ENCODE measurements at regions not wholly inside any gene's neighbourhood (a gene's known extent, or its start where the extent isn't known, plus 50 kb on each side); places are given as distances from the start of the nearest gene placed in this dataset.

- Histone ChIP-seq H3K4me1 (ENCODE audit: insufficient read depth, low read length) (no peaks in the 10 kb centered on the region), H3K36me3 (ENCODE audit: insufficient read depth, low read length) (no peaks in the 10 kb centered on the region), H3K27ac (ENCODE audit: low read length) (no peak overlapping the region), H4K20me1 (ENCODE audit: insufficient read depth, low read length) (no peaks in the 10 kb centered on the region), H3K4me3 (ENCODE audit: low read depth in 1 of 2, low read length in 2 of 2) (no peak overlapping the region), H3K27me3 (ENCODE audit: insufficient read depth, low read length, poor library complexity) (no peaks in the 10 kb centered on the region), H3K79me2 (ENCODE audit: insufficient read depth, low read length) (no peaks in the 10 kb centered on the region), H3K9ac (ENCODE audit: low read depth, low read length) (no peak overlapping the region), H3K4me2 (ENCODE audit: insufficient read depth, low read length) (no peak overlapping the region), H3K9me3 (ENCODE audit: insufficient read depth, low read length, severe bottlenecking) (no peaks in the 10 kb centered on the region), H2AFZ (ENCODE audit: low read depth, low read length) (no peak overlapping the region)
- DNase-seq (no peak), ATAC-seq (ENCODE audit: insufficient read depth, low read depth) (no peak)
- TF ChIP-seq, protein P1, sequence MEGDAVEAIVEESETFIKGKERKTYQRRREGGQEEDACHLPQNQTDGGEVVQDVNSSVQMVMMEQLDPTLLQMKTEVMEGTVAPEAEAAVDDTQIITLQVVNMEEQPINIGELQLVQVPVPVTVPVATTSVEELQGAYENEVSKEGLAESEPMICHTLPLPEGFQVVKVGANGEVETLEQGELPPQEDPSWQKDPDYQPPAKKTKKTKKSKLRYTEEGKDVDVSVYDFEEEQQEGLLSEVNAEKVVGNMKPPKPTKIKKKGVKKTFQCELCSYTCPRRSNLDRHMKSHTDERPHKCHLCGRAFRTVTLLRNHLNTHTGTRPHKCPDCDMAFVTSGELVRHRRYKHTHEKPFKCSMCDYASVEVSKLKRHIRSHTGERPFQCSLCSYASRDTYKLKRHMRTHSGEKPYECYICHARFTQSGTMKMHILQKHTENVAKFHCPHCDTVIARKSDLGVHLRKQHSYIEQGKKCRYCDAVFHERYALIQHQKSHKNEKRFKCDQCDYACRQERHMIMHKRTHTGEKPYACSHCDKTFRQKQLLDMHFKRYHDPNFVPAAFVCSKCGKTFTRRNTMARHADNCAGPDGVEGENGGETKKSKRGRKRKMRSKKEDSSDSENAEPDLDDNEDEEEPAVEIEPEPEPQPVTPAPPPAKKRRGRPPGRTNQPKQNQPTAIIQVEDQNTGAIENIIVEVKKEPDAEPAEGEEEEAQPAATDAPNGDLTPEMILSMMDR (IDR thresholded peaks at IDR 0.05; ENCODE audit: borderline replicate concordance, extremely low read depth, low read length, poor library complexity, severe bottlenecking) = no peak
Measured at GRCh38 chr4:126227428-126227827, 912.7 kb downstream of the FAT4 start.

DNA sequence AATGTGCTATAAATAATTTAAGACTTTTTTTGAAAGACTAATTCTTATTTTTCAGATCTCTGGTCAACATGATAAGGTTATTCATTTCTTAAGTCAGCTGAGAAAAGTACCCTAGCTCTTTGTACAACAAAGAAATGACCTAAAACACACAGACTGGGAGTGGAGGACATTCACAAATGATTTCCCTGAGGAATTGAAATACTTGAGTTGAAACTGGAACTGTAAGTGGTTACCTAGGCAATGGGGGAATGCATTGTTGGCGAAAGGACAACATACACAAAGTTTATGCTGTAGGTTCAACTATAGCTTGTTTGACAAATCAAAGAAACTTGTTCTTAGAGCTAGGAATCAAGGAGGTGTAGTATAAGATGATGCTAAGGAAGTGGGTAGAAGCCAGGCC, 915.5 kb downstream of the FAT4 start:
- ATAC-seq (ENCODE audit: insufficient read depth, low read depth) (no peak), DNase-seq (no peak)
- no peaks in the 10 kb centered on the region for H3K27me3 ChIP-seq (ENCODE audit: insufficient read depth, low read length, poor library complexity)
- H3K4me3 ChIP-seq (ENCODE audit: low read depth in 1 of 2, low read length in 2 of 2) = no peak overlapping the region
- H3K9me3 ChIP-seq (ENCODE audit: insufficient read depth, low read length, severe bottlenecking) = no peaks in the 10 kb centered on the region
- no peaks in the 10 kb centered on the region for H3K79me2 ChIP-seq (ENCODE audit: insufficient read depth, low read length)
- no peak overlapping the region for H3K4me2 ChIP-seq (ENCODE audit: insufficient read depth, low read length)
- no peak overlapping the region for H3K9ac ChIP-seq (ENCODE audit: low read depth, low read length)
- no peaks in the 10 kb centered on the region for H3K36me3 ChIP-seq (ENCODE audit: insufficient read depth, low read length)
- no peaks in the 10 kb centered on the region for H3K4me1 ChIP-seq (ENCODE audit: insufficient read depth, low read length)
- TF ChIP-seq, protein P1 (IDR thresholded peaks at IDR 0.05; ENCODE audit: borderline replicate concordance, extremely low read depth, low read length, poor library complexity, severe bottlenecking) = no peak
- TF ChIP-seq EZH2 (IDR thresholded peaks at IDR 0.05; ENCODE audit: borderline replicate concordance, low read depth, low read length, severe bottlenecking) = no peak
- H4K20me1 ChIP-seq (ENCODE audit: insufficient read depth, low read length) = no peaks in the 10 kb centered on the region
- no peak overlapping the region for H3K27ac ChIP-seq (ENCODE audit: low read length)
- no peak overlapping the region for H2AFZ ChIP-seq (ENCODE audit: low read depth, low read length)

GRCh38 chr4:126233483-126233882, 918.7 kb downstream of the FAT4 start:
- H3K4me3 ChIP-seq (ENCODE audit: low read depth in 1 of 2, low read length in 2 of 2) = no peak overlapping the region
- H3K9me3 ChIP-seq (ENCODE audit: insufficient read depth, low read length, severe bottlenecking) = no peaks in the 10 kb centered on the region
- H3K4me1 ChIP-seq (ENCODE audit: insufficient read depth, low read length) = no peaks in the 10 kb centered on the region
- TF ChIP-seq EZH2 (IDR thresholded peaks at IDR 0.05; ENCODE audit: borderline replicate concordance, low read depth, low read length, severe bottlenecking) = no peak
- TF ChIP-seq, protein P1 (IDR thresholded peaks at IDR 0.05; ENCODE audit: borderline replicate concordance, extremely low read depth, low read length, poor library complexity, severe bottlenecking) = no peak
- H3K36me3 ChIP-seq (ENCODE audit: insufficient read depth, low read length) = no peaks in the 10 kb centered on the region
- no peak overlapping the region for H2AFZ ChIP-seq (ENCODE audit: low read depth, low read length)
- H3K79me2 ChIP-seq (ENCODE audit: insufficient read depth, low read length) = no peaks in the 10 kb centered on the region
- H3K27ac ChIP-seq (ENCODE audit: low read length) = no peak overlapping the region
- ATAC-seq (ENCODE audit: insufficient read depth, low read depth) = no peak
- no peak overlapping the region for H3K9ac ChIP-seq (ENCODE audit: low read depth, low read length)
- H4K20me1 ChIP-seq (ENCODE audit: insufficient read depth, low read length) = no peaks in the 10 kb centered on the region
- H3K27me3 ChIP-seq (ENCODE audit: insufficient read depth, low read length, poor library complexity) = no peaks in the 10 kb centered on the region
- no peak overlapping the region for H3K4me2 ChIP-seq (ENCODE audit: insufficient read depth, low read length)
- no peak for DNase-seq

- no peaks in the 10 kb centered on the region for H3K4me1 ChIP-seq (ENCODE audit: insufficient read depth, low read length)
- no peaks in the 10 kb centered on the region for H3K36me3 ChIP-seq (ENCODE audit: insufficient read depth, low read length)
- H3K4me2 ChIP-seq (ENCODE audit: insufficient read depth, low read length) = no peak overlapping the region
- no peaks in the 10 kb centered on the region for H4K20me1 ChIP-seq (ENCODE audit: insufficient read depth, low read length)
- no peaks in the 10 kb centered on the region for H3K79me2 ChIP-seq (ENCODE audit: insufficient read depth, low read length)
- ATAC-seq (ENCODE audit: insufficient read depth, low read depth) (no peak), DNase-seq (no peak)
- no peaks in the 10 kb centered on the region for H3K9me3 ChIP-seq (ENCODE audit: insufficient read depth, low read length, severe bottlenecking)
- H3K27me3 ChIP-seq (ENCODE audit: insufficient read depth, low read length, poor library complexity) = no peaks in the 10 kb centered on the region
- no peak overlapping the region for H3K9ac ChIP-seq (ENCODE audit: low read depth, low read length)
- TF ChIP-seq, protein P1 (IDR thresholded peaks at IDR 0.05; ENCODE audit: borderline replicate concordance, extremely low read depth, low read length, poor library complexity, severe bottlenecking) = no peak
- TF ChIP-seq EZH2 (IDR thresholded peaks at IDR 0.05; ENCODE audit: borderline replicate concordance, low read depth, low read length, severe bottlenecking) = no peak
- no peak overlapping the region for H2AFZ ChIP-seq (ENCODE audit: low read depth, low read length)
- H3K27ac ChIP-seq (ENCODE audit: low read length) = no peak overlapping the region
- no peak overlapping the region for H3K4me3 ChIP-seq (ENCODE audit: low read depth in 1 of 2, low read length in 2 of 2)
Measured at GRCh38 chr4:126238013-126238412, 923.3 kb downstream of the FAT4 start.
